Liver (tissue), 7 donors: ENCODE measurements at regions not wholly inside any gene's neighbourhood (a gene's known extent, or its start where the extent isn't known, plus 50 kb on each side); places are given as distances from the start of the nearest gene placed in this dataset.
A peak's percentile ranks its signal among the peaks of the same experiment; 100 is the strongest.

Experiments used
- DNase-seq: peaks from one replicate; pipeline ENCODE4 v3.0.0-alpha.2; 2017; ENCODE audit warnings: low spot score
- H3K27ac ChIP-seq, 2 donors: one replicate each; pipeline ENCODE4 v1.7.0; 2013; ENCODE audit warnings: inconsistent platforms in 2 of 2, low read length in 2 of 2, control low read depth in 1 of 2, low read depth in 1 of 2, mild to moderate bottlenecking in 1 of 2
- H3K27me3 ChIP-seq, 4 donors: one replicate each; pipeline versions ENCODE4 v1.6.1 to v1.7.0; 2013; ENCODE audit warnings: low read length in 3 of 4, inconsistent platforms in 1 of 4, mild to moderate bottlenecking in 1 of 4, moderate library complexity in 1 of 4; ENCODE audit not compliant: control insufficient read depth in 4 of 4, insufficient read depth in 4 of 4
- H3K36me3 ChIP-seq, 4 donors: one replicate each; pipeline versions ENCODE4 v1.6.1 to v1.7.0; 2013; ENCODE audit warnings: low read length in 3 of 4, mild to moderate bottlenecking in 3 of 4, low read depth in 1 of 4, moderate library complexity in 1 of 4; ENCODE audit not compliant: control insufficient read depth in 4 of 4, insufficient read depth in 3 of 4
- H3K4me1 ChIP-seq, 4 donors: one replicate each; pipeline versions ENCODE4 v1.6.1 to v1.7.0; 2013; ENCODE audit warnings: low read length in 3 of 4, mild to moderate bottlenecking in 3 of 4, moderate library complexity in 1 of 4; ENCODE audit not compliant: control insufficient read depth in 4 of 4, insufficient read depth in 4 of 4
- H3K4me3 ChIP-seq, 3 donors: one replicate each; pipeline versions ENCODE4 v1.6.1 to v1.7.0; 2013; ENCODE audit warnings: low read length in 3 of 3, control low read depth in 1 of 3, low read depth in 1 of 3, mild to moderate bottlenecking in 1 of 3
- H3K9ac ChIP-seq, 2 donors: one replicate each; pipeline ENCODE4 v1.7.0; 2013; ENCODE audit warnings: low read length in 2 of 2, mild to moderate bottlenecking in 2 of 2, moderate library complexity in 2 of 2, control low read depth in 1 of 2, low read depth in 1 of 2
- H3K9me3 ChIP-seq, 4 donors: one replicate each; pipeline versions ENCODE4 v1.6.1 to v1.7.0; 2013; ENCODE audit warnings: low read length in 3 of 4; ENCODE audit not compliant: control insufficient read depth in 4 of 4
- ATF3 ChIP-seq: IDR thresholded peaks from 2 replicates; pipeline ENCODE4 v1.6.1; 2016; ENCODE audit warnings: antibody characterized with exemption
- FOXA1 ChIP-seq: IDR thresholded peaks from 2 replicates; pipeline ENCODE4 v1.6.1; 2016; ENCODE audit warnings: antibody characterized with exemption
- FOXA2 ChIP-seq: IDR thresholded peaks from 2 replicates; pipeline ENCODE4 v1.6.1; 2016; ENCODE audit warnings: antibody characterized with exemption
- GABPA ChIP-seq, 2 donors: IDR thresholded peaks in 1 of 2; conservative IDR thresholded peaks in 1 of 2; 2 replicates each; pipeline ENCODE4 v1.6.1; 2016; ENCODE audit warnings: antibody characterized with exemption in 2 of 2, mild to moderate bottlenecking in 1 of 2, moderate library complexity in 1 of 2
- HNF4A ChIP-seq, 2 donors: conservative IDR thresholded peaks; 2 replicates each; pipeline ENCODE4 v1.6.1; 2016; ENCODE audit warnings: antibody characterized with exemption in 2 of 2, mild to moderate bottlenecking in 2 of 2
- HNF4G ChIP-seq: IDR thresholded peaks from 2 replicates; pipeline ENCODE4 v1.6.1; 2016; ENCODE audit warnings: antibody characterized with exemption
- JUND ChIP-seq, 2 donors: IDR thresholded peaks; 2 replicates each; pipeline ENCODE4 v1.6.1; 2016; ENCODE audit warnings: antibody characterized with exemption in 2 of 2
- MAX ChIP-seq: IDR thresholded peaks from 2 replicates; pipeline ENCODE4 v1.6.1; 2016; ENCODE audit warnings: antibody characterized with exemption
- NR2F2 ChIP-seq: IDR thresholded peaks from 2 replicates; pipeline ENCODE4 v1.6.1; 2016; ENCODE audit warnings: antibody characterized with exemption
- RAD21 ChIP-seq, 2 donors: IDR thresholded peaks; 2 replicates each; pipeline ENCODE4 v1.6.1; 2016; ENCODE audit warnings: antibody characterized with exemption in 2 of 2, mild to moderate bottlenecking in 2 of 2
- REST ChIP-seq: IDR thresholded peaks from 2 replicates; pipeline ENCODE4 v1.6.1; 2016; ENCODE audit warnings: antibody characterized with exemption, mild to moderate bottlenecking
- RXRA ChIP-seq, 2 donors: IDR thresholded peaks; 2 replicates each; pipeline ENCODE4 v1.6.1; 2017 to 2018; ENCODE audit warnings: antibody characterized with exemption in 2 of 2, mild to moderate bottlenecking in 1 of 2
- SP1 ChIP-seq: IDR thresholded peaks from 2 replicates; pipeline ENCODE4 v1.6.1; 2018; ENCODE audit warnings: antibody characterized with exemption, mild to moderate bottlenecking
- TAF1 ChIP-seq: conservative IDR thresholded peaks from 2 replicates; pipeline ENCODE4 v1.6.1; 2016; ENCODE audit warnings: antibody characterized with exemption, mild to moderate bottlenecking
- YY1 ChIP-seq: IDR thresholded peaks from 2 replicates; pipeline ENCODE4 v1.6.1; 2016; ENCODE audit warnings: antibody characterized with exemption, mild to moderate bottlenecking
- ZBTB33 ChIP-seq: IDR thresholded peaks from 2 replicates; pipeline ENCODE4 v1.6.1; 2016; ENCODE audit warnings: antibody characterized with exemption
- WGBS: extraction: QIAGEN DNeasy Blood & Tissue Kit; methylation state at CpG from one replicate; pipeline ENCODE4 v1.1.7; 2013; 5-methylcytosine and 5-hydroxymethylcytosine counted together
- donor health status: healthy.
- donor health status: healthy.
- donor health status: healthy.
- donor health status: healthy.

GRCh38 chr2:23128684-23129292 is 256.2 kb upstream of the KLHL29 start:
- no peak overlapping the region for H3K9ac ChIP-seq
- TF ChIP-seq SP1: no peak
- no peak for TF ChIP-seq YY1
- no peak for TF ChIP-seq FOXA1
- no peak for TF ChIP-seq FOXA2
- TF ChIP-seq HNF4G: no peak
- TF ChIP-seq HNF4A (conservative IDR thresholded peaks at IDR 0.05): no peak
- H3K4me3 ChIP-seq: no peak overlapping the region
- H3K27ac ChIP-seq: no peak overlapping the region
- 95% methylated on average over 7 of the region's 7 CpGs for WGBS
- no peaks in the 10 kb centered on the region for H3K36me3 ChIP-seq
- H3K27me3 ChIP-seq: no peaks in the 10 kb centered on the region
- H3K4me1 ChIP-seq: peaks cover 10 to 43% (median 38%) of the 10 kb centered on the region in 4 donors
- H3K9me3 ChIP-seq: no peaks in the 10 kb centered on the region
- no peak for DNase-seq

- no peak overlapping the region for H3K27ac ChIP-seq
- WGBS: 90% methylated on average over 4 of the region's 4 CpGs
Observed at GRCh38 chr2:23131066-23131575, 253.9 kb upstream of the KLHL29 start.

GRCh38 chr2:23132000-23132399 is 253.0 kb upstream of the KLHL29 start:
- Histone ChIP-seq H3K27ac (no peak overlapping the region), H3K27me3 (no peaks in the 10 kb centered on the region), H3K36me3 (no peaks in the 10 kb centered on the region), H3K4me3 (no peak overlapping the region), H3K9me3 (no peaks in the 10 kb centered on the region), H3K9ac (no peak overlapping the region), H3K4me1 (peaks cover 10 to 32% (median 24%) of the 10 kb centered on the region in 4 donors)
- 44% methylated on average over 2 of the region's 2 CpGs for WGBS
- no peak for DNase-seq
- TF ChIP-seq TAF1: no peak
- peak; percentile 87 for TF ChIP-seq ATF3
- TF ChIP-seq MAX: peak; percentile 46
- TF ChIP-seq FOXA1: peak; percentile 11
- TF ChIP-seq JUND (IDR thresholded peaks at IDR 0.05): peak in 1 of 2 donors; percentile 67
- peak; percentile 86 to 94 for TF ChIP-seq HNF4A (conservative IDR thresholded peaks at IDR 0.05)
- no peak for TF ChIP-seq ZBTB33
- TF ChIP-seq SP1: peak; percentile 67
- peak; percentile 72 for TF ChIP-seq HNF4G
- peak; percentile 52 for TF ChIP-seq NR2F2
- TF ChIP-seq GABPA (IDR thresholded peaks at IDR 0.05 in 1 of 2, conservative IDR thresholded peaks at IDR 0.05 in 1 of 2): peak in 1 of 2 donors; percentile 48
- TF ChIP-seq FOXA2: no peak
- TF ChIP-seq RXRA (IDR thresholded peaks at IDR 0.05): peak; percentile 52 to 64
- TF ChIP-seq REST: peak; percentile 29
- TF ChIP-seq RAD21 (IDR thresholded peaks at IDR 0.05): peak; percentile 47 to 58
- peak; percentile 60 for TF ChIP-seq YY1

More at GRCh38 chr2:23131066-23131575, 253.9 kb upstream of the KLHL29 start:
- Histone ChIP-seq H3K4me1 (peaks cover 10 to 41% (median 32%) of the 10 kb centered on the region in 4 donors), H3K4me3 (no peak overlapping the region), H3K36me3 (no peaks in the 10 kb centered on the region), H3K27me3 (no peaks in the 10 kb centered on the region), H3K9ac (no peak overlapping the region), H3K9me3 (no peaks in the 10 kb centered on the region)
- no peak for DNase-seq
- TF ChIP-seq ZBTB33 (no peak), FOXA2 (no peak), YY1 (no peak)
